A673 (cell line): ENCODE measurements at regions not wholly inside any gene's neighbourhood (a gene's known extent, or its start where the extent isn't known, plus 50 kb on each side); places are given as distances from the start of the nearest gene placed in this dataset.

ENCODE experiments used
- BruUV-seq: library from RNA; stranded (reverse); fragments of 400-500 nt; replicated peaks from 2 replicates; lab custom pipeline; 2021; lab: Mats Ljungman, UMichigan
- CTCF ChIA-PET: fragments of 300-600 bp; sonication (Branson Sonifier 250); formaldehyde crosslinking; loops from one replicate; lab custom pipeline; 2022; ENCODE audit warnings: antibody characterized with exemption; lab: Charles Lee
- POLR2A ChIA-PET: fragments of 300-600 bp; sonication (Branson Sonifier 250); formaldehyde crosslinking; loops from one replicate; lab custom pipeline; 2022; ENCODE audit warnings: antibody characterized with exemption; ENCODE audit not compliant: low non-redundant PET; lab: Charles Lee
- DNase-seq: peaks from one replicate; pipeline ENCODE4 v3.0.0-alpha.2; 2015; ENCODE audit warnings: low spot score
- H3K27ac ChIP-seq: fragments of 200-600 bp; sonication (generic); 2 replicates; pipeline ENCODE4 v1.5.1; 2016; ENCODE audit warnings: mixed run types, low read depth, mild to moderate bottlenecking, mixed read lengths, antibody characterized with exemption, low read length; ENCODE audit not compliant: poor library complexity, severe bottlenecking
- H3K27me3 ChIP-seq: fragments of 200-600 bp; sonication (generic); replicated peaks from 2 replicates; pipeline ENCODE4 v1.6.1; 2017; ENCODE audit warnings: mixed run types, low read depth, mild to moderate bottlenecking, mixed read lengths, antibody characterized with exemption, low read length; ENCODE audit not compliant: insufficient read depth, poor library complexity
- H3K36me3 ChIP-seq: fragments of 200-600 bp; sonication (generic); 2 replicates; pipeline ENCODE4 v1.6.1; 2016; ENCODE audit warnings: mixed run types, mild to moderate bottlenecking, mixed read lengths, antibody characterized with exemption, low read length; ENCODE audit not compliant: insufficient read depth, poor library complexity, severe bottlenecking
- H3K4me1 ChIP-seq: fragments of 200-600 bp; sonication (generic); 2 replicates; pipeline ENCODE4 v1.6.1; 2017; ENCODE audit warnings: mixed run types, mild to moderate bottlenecking, mixed read lengths, antibody characterized with exemption, low read length; ENCODE audit not compliant: insufficient read depth, poor library complexity, severe bottlenecking
- H3K4me3 ChIP-seq: fragments of 200-600 bp; sonication (generic); 2 replicates; pipeline ENCODE4 v1.5.1; 2016; ENCODE audit warnings: low read depth, mixed run types, mild to moderate bottlenecking, mixed read lengths, low read length; ENCODE audit not compliant: poor library complexity, severe bottlenecking
- H3K9me3 ChIP-seq: fragments of 200-600 bp; sonication (generic); 2 replicates; pipeline ENCODE4 v1.6.1; 2016; ENCODE audit warnings: mixed run types, low read depth, mild to moderate bottlenecking, mixed read lengths, antibody characterized with exemption, low read length; ENCODE audit not compliant: poor library complexity, severe bottlenecking
- EZH2 ChIP-seq: fragments of 200-600 bp; sonication (generic); IDR thresholded peaks from 2 replicates; pipeline ENCODE4 v1.6.1; 2017; ENCODE audit warnings: borderline replicate concordance, low read depth, mild to moderate bottlenecking, mixed read lengths, antibody characterized with exemption, low read length; ENCODE audit not compliant: poor library complexity, severe bottlenecking
- intact Hi-C: fragments of 100-400 bp; cut with micrococcal nuclease; formaldehyde crosslinking; loops from one replicate; pipeline ENCODE4 v1.10.0; 2022; ENCODE audit not compliant: unreplicated experiment
- TF ChIP-seq, protein P1 (sequence below): fragments of 300-800, 200-600 bp; sonication (generic); conservative IDR thresholded peaks from 2 replicates; pipeline ENCODE4 v1.5.1; 2017; ENCODE audit warnings: low read depth, mild to moderate bottlenecking, antibody characterized with exemption, low read length, moderate library complexity, mixed read lengths

DNA sequence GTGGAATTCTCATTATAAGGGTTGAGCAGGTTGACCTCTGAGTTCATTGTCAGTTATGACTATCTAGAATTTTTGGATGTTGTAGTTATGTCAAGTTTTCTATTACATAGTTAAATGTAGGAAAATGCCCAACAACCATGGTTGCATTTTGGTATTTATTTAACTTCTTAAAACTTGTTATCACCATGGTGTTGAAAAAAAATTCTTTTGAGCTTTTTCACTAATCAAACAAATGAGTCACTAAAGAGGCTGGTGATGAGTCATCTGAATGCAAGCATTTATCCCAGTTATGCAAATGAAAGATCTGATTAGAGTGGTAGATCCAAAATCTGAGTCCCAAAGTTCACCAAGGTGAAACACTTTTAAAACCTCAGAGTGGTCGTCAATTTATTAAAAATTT, 624.7 kb upstream of the IGFBP3 start:
- Histone ChIP-seq H3K36me3 (no peaks in the 10 kb centered on the region), H3K27me3 (no peaks in the 10 kb centered on the region), H3K4me1 (no peaks in the 10 kb centered on the region), H3K27ac (no peak overlapping the region), H3K4me3 (no peak overlapping the region), H3K9me3 (no peaks in the 10 kb centered on the region)
- POLR2A ChIA-PET, result no interaction called here
- BruUV-seq, result no TSS peak
- DNase-seq, result peak; percentile 17
- no peak for TF ChIP-seq EZH2
- TF ChIP-seq, protein P1, sequence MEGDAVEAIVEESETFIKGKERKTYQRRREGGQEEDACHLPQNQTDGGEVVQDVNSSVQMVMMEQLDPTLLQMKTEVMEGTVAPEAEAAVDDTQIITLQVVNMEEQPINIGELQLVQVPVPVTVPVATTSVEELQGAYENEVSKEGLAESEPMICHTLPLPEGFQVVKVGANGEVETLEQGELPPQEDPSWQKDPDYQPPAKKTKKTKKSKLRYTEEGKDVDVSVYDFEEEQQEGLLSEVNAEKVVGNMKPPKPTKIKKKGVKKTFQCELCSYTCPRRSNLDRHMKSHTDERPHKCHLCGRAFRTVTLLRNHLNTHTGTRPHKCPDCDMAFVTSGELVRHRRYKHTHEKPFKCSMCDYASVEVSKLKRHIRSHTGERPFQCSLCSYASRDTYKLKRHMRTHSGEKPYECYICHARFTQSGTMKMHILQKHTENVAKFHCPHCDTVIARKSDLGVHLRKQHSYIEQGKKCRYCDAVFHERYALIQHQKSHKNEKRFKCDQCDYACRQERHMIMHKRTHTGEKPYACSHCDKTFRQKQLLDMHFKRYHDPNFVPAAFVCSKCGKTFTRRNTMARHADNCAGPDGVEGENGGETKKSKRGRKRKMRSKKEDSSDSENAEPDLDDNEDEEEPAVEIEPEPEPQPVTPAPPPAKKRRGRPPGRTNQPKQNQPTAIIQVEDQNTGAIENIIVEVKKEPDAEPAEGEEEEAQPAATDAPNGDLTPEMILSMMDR, result no peak
- CTCF ChIA-PET, result no interaction called here
- intact Hi-C loops, result no loop called here

DNA sequence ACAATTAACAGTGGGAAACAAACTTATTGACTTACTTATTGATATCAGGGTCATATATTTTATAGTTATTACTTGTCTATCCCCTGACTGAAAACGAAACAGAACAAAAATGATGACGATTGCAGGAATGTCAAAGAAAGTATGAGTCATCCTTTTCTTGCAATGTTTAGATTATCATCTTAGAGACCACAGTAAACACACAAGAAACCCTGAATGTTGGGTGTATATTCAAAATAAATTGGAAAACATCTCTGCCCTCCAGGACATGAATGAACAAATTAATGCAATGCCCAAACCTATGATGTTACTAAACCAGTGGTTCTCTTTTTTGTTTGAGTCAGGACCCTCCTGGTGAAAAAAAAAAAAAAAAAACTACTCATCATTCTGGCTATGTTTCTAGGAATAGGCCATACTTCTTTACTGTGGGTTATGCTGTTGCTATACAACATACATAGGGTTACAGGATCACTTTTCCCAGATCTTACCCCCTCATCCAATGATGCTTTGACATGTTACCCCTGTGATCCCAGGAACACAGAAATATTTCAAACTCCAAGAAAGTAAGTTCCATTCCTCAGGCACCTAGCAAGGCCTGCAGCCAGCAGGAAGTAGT, 623.4 kb upstream of the IGFBP3 start:
- no peaks in the 10 kb centered on the region for H3K27me3 ChIP-seq
- H3K4me1 ChIP-seq, result no peaks in the 10 kb centered on the region
- H3K4me3 ChIP-seq, result no peak overlapping the region
- ChIA-PET POLR2A (no interaction called here), CTCF (no interaction called here)
- BruUV-seq, result no TSS peak
- intact Hi-C loops, result no loop called here
- DNase-seq, result no peak
- TF ChIP-seq EZH2, result no peak
- TF ChIP-seq, protein P1, result no peak
- H3K27ac ChIP-seq, result no peak overlapping the region
- no peaks in the 10 kb centered on the region for H3K36me3 ChIP-seq
- H3K9me3 ChIP-seq, result no peaks in the 10 kb centered on the region

GRCh38 chr7:46542076-46542475, 621.0 kb upstream of the IGFBP3 start:
- Histone ChIP-seq H3K27ac (no peak overlapping the region), H3K9me3 (no peaks in the 10 kb centered on the region), H3K4me1 (no peaks in the 10 kb centered on the region), H3K36me3 (no peaks in the 10 kb centered on the region), H3K27me3 (no peaks in the 10 kb centered on the region), H3K4me3 (no peak overlapping the region)
- no peak for DNase-seq
- CTCF ChIA-PET, result no interaction called here
- TF ChIP-seq, protein P1, result no peak
- TF ChIP-seq EZH2, result no peak
- intact Hi-C loops, result no loop called here
- no TSS peak for BruUV-seq
- POLR2A ChIA-PET, result no interaction called here
